ENCODE measurements at regions not wholly inside any gene's neighbourhood (a gene's known extent, or its start where the extent isn't known, plus 50 kb on each side); places are given as distances from the start of the nearest gene placed in this dataset.

DNA sequence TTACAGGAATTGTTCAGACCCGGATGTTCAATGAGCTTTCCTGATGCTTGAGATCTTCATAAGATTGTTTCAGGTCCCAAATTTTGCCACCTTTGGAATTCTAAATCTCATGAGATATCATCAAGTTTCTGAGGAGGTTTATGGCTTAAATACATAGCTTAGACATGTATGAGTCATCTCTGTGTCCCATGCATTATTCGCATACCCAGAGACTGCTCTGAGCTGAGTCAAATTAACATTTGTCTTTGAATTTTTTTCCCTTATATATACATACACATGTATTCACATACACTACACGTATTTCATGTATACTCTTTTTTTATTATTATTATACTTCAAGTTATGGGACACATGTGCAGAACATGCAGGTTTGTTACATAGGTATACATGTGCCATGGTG, 744.6 kb downstream of the BRINP1 start:
- Histone ChIP-seq H3K4me3 (ENCODE audit: low read length, poor library complexity, severe bottlenecking) (no peak overlapping the region), H4K20me1 (ENCODE audit: insufficient read depth, low read length, poor library complexity, severe bottlenecking) (no peaks in the 10 kb centered on the region), H3K9me3 (ENCODE audit: insufficient read depth, low read depth, low read length) (no peaks in the 10 kb centered on the region), H3K9me2 (replicated peaks; ENCODE audit: low read depth, low read length) (no peaks in the 10 kb centered on the region), H3K9ac (ENCODE audit: low read depth, low read length, poor library complexity, severe bottlenecking) (no peak overlapping the region), H3K4me1 (ENCODE audit: insufficient read depth, low read length, poor library complexity, severe bottlenecking) (no peaks in the 10 kb centered on the region), H3F3A (ENCODE audit: low read depth) (no peaks in the 10 kb centered on the region), H3K4me2 (ENCODE audit: low read depth, low read length, poor library complexity, severe bottlenecking) (no peak overlapping the region), H3K27me3 (ENCODE audit: insufficient read depth, low read length, poor library complexity, severe bottlenecking) (no peaks in the 10 kb centered on the region), H3K36me3 (ENCODE audit: insufficient read depth, low read length) (no peaks in the 10 kb centered on the region), H3K79me2 (ENCODE audit: insufficient read depth, low read length) (no peaks in the 10 kb centered on the region), H2AFZ (ENCODE audit: low read length) (no peak overlapping the region)
- TF ChIP-seq EZH2phosphoT487 (IDR thresholded peaks at IDR 0.05; ENCODE audit: borderline replicate concordance) = no peak
- TF ChIP-seq, protein P1, sequence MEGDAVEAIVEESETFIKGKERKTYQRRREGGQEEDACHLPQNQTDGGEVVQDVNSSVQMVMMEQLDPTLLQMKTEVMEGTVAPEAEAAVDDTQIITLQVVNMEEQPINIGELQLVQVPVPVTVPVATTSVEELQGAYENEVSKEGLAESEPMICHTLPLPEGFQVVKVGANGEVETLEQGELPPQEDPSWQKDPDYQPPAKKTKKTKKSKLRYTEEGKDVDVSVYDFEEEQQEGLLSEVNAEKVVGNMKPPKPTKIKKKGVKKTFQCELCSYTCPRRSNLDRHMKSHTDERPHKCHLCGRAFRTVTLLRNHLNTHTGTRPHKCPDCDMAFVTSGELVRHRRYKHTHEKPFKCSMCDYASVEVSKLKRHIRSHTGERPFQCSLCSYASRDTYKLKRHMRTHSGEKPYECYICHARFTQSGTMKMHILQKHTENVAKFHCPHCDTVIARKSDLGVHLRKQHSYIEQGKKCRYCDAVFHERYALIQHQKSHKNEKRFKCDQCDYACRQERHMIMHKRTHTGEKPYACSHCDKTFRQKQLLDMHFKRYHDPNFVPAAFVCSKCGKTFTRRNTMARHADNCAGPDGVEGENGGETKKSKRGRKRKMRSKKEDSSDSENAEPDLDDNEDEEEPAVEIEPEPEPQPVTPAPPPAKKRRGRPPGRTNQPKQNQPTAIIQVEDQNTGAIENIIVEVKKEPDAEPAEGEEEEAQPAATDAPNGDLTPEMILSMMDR (conservative IDR thresholded peaks at IDR 0.05; ENCODE audit: low read length) = no peak

GRCh38 chr9:118630079-118630478, 739.2 kb downstream of the BRINP1 start:
- Histone ChIP-seq H3K27me3 (ENCODE audit: insufficient read depth, low read length, poor library complexity, severe bottlenecking) (no peaks in the 10 kb centered on the region), H3K36me3 (ENCODE audit: insufficient read depth, low read length) (no peaks in the 10 kb centered on the region), H2AFZ (ENCODE audit: low read length) (no peak overlapping the region), H3K4me3 (ENCODE audit: low read length, poor library complexity, severe bottlenecking) (no peak overlapping the region), H4K20me1 (ENCODE audit: insufficient read depth, low read length, poor library complexity, severe bottlenecking) (no peaks in the 10 kb centered on the region), H3F3A (ENCODE audit: low read depth) (no peaks in the 10 kb centered on the region), H3K4me2 (ENCODE audit: low read depth, low read length, poor library complexity, severe bottlenecking) (no peak overlapping the region), H3K9me2 (replicated peaks; ENCODE audit: low read depth, low read length) (no peaks in the 10 kb centered on the region), H3K4me1 (ENCODE audit: insufficient read depth, low read length, poor library complexity, severe bottlenecking) (no peaks in the 10 kb centered on the region), H3K79me2 (ENCODE audit: insufficient read depth, low read length) (no peaks in the 10 kb centered on the region), H3K9me3 (ENCODE audit: insufficient read depth, low read depth, low read length) (no peaks in the 10 kb centered on the region), H3K9ac (ENCODE audit: low read depth, low read length, poor library complexity, severe bottlenecking) (no peak overlapping the region)
- TF ChIP-seq, protein P1 (conservative IDR thresholded peaks at IDR 0.05; ENCODE audit: low read length) = no peak
- no peak for TF ChIP-seq EZH2phosphoT487 (IDR thresholded peaks at IDR 0.05; ENCODE audit: borderline replicate concordance)

DNA sequence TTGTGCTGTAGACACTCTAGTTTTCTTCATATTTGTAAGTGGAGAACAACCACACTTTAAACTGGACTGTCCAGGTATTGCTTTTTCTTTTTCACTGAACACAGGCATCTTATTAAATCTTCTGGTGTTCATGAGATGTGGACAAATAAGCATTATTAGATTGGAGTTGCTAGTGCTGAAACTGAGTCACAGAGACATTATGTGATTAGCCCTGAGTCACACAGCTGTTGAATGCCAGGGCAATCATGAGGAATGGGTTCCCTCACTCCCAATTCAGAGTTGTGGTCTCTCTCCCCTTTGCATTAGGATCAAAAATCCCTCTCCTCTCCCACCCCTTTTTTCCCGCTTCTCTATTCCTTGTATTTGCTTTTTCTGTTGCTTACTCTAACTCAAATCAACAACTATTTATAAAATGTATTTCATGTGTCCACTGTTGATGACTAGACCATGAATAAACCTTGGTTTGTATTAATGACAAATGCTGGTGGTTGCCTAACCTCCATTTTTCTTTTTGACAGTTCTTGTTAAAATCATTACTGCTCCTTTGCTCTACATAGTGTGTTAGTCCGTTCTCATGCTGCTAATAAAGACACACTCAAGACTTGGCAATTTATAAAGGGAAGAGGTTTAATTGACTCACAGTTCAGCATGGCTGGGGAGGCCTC, 738.2 kb downstream of the BRINP1 start:
- Histone ChIP-seq H3F3A (ENCODE audit: low read depth) (no peaks in the 10 kb centered on the region), H2AFZ (ENCODE audit: low read length) (no peak overlapping the region), H3K4me3 (ENCODE audit: low read length, poor library complexity, severe bottlenecking) (no peak overlapping the region), H3K4me2 (ENCODE audit: low read depth, low read length, poor library complexity, severe bottlenecking) (no peak overlapping the region), H3K4me1 (ENCODE audit: insufficient read depth, low read length, poor library complexity, severe bottlenecking) (no peaks in the 10 kb centered on the region), H3K9me2 (replicated peaks; ENCODE audit: low read depth, low read length) (no peaks in the 10 kb centered on the region), H3K9me3 (ENCODE audit: insufficient read depth, low read depth, low read length) (no peaks in the 10 kb centered on the region), H3K36me3 (ENCODE audit: insufficient read depth, low read length) (no peaks in the 10 kb centered on the region), H3K9ac (ENCODE audit: low read depth, low read length, poor library complexity, severe bottlenecking) (no peak overlapping the region), H4K20me1 (ENCODE audit: insufficient read depth, low read length, poor library complexity, severe bottlenecking) (no peaks in the 10 kb centered on the region), H3K27me3 (ENCODE audit: insufficient read depth, low read length, poor library complexity, severe bottlenecking) (no peaks in the 10 kb centered on the region), H3K79me2 (ENCODE audit: insufficient read depth, low read length) (no peaks in the 10 kb centered on the region)
- no peak for TF ChIP-seq EZH2phosphoT487 (IDR thresholded peaks at IDR 0.05; ENCODE audit: borderline replicate concordance)
- TF ChIP-seq, protein P1 (conservative IDR thresholded peaks at IDR 0.05; ENCODE audit: low read length) = no peak
